GM21576 (cell line): ENCODE measurements at regions not wholly inside any gene's neighbourhood (a gene's known extent, or its start where the extent isn't known, plus 50 kb on each side); places are given as distances from the start of the nearest gene placed in this dataset.

Source experiments
- ATAC-seq: cut with Tn5 transposase; IDR thresholded peaks from one replicate; pipeline ENCODE4 v1.9.1; 2021; ENCODE audit warnings: mild to moderate bottlenecking, moderate library complexity; ENCODE audit not compliant: unreplicated experiment

DNA sequence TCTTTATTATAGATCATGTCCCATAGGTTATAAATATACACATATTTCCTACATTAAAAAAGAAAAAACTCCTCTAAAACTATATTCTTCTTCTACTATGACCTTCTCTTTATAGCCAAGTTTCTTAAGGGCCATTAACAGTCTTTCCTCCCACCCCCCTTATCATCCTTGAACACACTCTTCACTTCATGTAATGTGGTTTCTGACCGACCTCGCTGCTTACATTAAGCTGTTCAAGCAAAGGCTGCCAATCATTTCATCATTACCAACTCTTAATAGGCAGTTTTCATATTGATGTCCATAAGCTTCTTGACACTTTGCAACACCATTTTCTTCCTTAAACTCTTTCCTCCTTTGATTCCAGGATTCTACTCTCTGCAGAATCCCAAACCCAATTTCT lies 283.0 kb upstream of the PCSK5 start:
- no peak for ATAC-seq

DNA sequence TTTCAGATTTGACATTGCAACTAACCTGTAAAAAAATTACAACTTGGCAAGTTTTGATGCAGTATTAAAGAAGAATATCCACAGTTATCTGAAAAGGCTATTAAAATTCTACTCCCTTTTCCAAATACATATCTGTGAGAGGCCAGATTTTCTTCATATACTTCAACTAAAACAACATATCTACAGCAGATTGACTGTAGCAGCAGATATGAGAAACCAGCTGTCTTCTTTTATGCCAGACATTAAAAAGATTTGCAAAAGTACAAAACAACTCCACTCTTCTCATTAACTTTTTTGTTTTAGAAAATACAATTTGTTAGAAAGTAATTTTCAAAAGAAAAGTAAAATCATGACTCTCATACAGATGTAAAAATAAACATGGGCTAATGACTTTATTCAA lies 281.1 kb upstream of the PCSK5 start:
- ATAC-seq = no peak

DNA sequence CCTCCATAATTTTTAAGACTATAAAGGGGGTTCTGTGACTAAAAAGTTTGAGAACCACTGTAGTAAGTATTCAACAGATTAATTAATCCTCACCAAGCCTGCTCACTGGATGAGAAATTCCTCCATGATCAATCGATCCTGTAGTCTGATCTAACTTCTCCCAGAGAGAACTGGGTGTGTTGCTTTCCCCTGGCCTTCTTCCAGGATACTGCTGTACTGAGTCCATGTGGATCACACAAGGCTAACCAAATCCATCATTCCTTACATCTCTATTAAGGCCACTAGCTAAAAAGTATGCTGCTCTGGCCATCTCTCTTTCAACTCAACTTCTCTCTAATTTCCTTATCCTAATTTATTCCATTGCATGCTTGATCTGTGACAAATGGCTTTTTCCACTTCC lies 280.2 kb upstream of the PCSK5 start:
- ATAC-seq = no peak

DNA sequence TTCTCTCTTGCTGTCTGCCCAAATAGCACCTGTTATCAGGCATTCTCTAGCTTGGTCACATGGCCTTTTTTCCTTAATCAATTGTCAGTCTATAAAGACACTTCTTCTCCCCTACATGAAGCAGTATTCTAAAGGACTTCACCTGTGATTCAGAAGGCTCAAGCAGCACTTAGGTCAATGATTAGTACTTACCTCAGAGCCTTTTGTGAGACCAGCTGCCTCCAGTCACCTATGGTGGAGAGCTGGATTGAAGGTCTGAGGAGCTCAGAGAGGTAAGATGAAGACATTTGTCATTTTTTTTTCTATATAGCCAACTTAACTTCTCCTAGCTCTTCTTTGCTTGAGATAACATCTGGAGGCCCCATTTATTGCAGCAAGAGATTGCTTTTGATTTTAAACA lies 278.3 kb upstream of the PCSK5 start:
- ATAC-seq = no peak

DNA sequence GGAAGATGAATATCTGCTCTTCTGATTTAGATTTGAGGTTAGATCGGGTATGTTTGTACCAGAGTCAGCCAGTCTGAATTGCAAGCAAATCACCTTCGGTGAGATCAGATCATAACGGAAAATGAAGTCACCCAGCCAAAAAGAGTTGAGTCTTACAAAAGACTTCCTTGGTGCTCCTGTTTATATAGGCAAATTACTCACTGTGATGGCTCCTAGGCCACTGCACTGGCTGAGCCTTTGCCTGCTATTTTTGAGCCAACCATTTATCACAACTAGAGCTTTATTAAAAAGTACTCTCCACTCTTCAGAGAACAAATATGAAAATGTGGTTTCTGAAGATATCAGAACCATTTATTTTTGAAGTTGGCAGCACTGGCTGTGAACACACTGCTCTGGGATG lies 277.7 kb upstream of the PCSK5 start:
- ATAC-seq = no peak

DNA sequence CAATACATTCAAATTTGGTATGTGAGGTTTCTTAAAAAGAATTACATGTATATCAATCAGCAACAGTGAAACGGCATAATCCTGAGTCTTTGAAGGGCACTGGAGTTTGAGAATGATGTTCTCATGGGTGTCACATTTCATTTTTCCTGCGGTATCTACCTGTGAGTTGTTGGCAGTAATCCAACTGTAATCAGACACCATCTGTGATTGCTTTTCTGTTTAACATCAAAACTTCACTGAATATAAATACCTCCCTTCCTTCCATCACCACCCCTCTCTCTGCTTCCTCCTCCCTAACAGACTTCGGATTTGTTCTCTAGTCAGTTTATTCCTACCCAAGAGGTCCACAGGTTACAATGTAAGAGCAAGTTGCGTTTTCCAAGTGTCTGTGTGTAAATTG lies 275.2 kb upstream of the PCSK5 start:
- no peak for ATAC-seq

DNA sequence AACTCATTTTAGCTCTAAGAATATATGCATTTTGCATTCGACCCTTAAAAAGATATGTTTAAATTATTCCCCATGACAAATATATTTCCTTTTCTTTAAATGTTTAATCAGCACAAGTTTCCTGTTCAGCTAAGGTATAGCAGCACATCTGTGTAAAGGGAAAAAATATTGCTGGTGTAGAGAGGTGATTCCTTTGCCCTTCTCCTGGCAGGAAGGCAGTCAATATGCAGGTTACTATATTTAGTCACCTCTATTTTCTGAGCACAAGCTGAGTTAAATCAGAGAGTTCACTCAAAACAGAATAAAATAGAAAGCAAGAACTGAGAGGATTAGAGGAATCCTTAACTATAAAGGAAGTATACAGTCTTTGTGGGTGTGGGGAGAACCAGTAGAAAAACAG lies 274.4 kb upstream of the PCSK5 start:
- no peak for ATAC-seq

DNA sequence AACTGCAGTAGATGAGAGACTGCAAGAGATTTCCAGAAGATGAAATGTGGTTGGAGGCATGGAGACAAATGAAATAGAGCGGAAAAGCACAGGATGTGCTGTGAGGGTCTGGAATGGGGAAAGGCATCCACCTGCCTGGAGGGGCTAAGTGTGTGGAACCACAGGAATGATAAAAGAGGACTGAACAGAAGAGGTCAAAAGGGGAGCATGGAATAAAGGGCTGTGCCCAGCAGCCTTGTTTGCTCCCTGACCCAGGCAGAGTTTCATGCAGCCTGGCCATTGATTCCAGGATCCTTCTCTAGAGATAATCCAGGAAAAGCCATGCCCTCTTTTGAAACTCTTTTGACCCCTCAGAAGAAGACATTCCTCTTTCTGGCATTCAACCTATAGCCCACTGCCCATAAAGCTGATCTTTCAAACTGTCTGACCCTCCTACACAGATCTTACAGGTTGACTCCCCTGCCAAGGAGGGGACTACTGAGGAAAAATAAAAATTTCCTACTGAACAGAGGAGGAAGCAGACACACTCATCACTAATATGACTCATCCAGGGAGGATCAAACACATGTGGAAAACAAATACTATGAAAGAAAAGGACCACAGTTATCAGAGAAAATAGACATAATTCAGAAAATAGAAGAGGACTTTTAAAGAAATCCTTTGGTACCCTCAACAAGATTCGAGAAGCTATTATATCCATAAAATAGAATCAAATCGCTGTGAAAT lies 273.5 kb upstream of the PCSK5 start:
- no peak for ATAC-seq

DNA sequence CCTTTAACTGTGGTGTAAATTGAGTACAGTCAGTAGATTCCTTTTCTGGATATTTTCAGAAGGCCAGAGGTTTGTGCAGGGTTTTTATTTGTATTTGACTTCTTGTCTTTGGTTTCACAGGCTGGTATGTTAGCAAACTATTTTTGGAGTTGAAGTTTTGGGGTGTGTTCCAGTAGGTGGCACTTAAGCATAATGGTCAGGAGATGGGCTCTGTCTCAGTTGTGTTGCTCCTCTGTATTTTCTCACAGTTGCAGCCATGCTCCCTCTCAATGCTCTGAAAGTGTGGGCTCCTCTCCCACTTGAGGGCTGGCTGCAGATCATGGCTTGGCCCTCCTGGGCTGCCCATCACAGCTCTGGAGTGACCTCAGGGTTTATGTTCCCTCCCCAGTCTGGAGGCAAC lies 267.0 kb upstream of the PCSK5 start:
- ATAC-seq = no peak

DNA sequence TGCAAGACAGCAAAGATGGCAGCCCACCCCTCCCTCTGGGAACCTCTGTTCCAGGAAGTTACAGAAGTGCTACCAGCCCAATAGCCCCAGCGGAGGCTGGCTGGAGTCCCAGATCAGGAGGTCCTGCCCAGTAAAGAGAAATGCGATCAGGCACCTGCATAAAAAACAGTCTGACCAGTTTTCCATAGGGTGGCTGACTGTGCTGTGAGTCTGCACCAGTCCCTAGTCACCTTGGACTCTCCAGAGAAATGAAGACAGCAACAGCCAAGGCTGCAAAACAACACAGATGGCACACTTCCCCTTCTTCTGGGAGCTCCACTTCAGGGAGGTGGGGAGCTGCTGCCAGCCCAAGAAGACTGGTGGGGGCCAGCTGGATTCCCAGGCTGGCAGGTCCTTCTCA lies 265.5 kb upstream of the PCSK5 start:
- ATAC-seq = no peak

DNA sequence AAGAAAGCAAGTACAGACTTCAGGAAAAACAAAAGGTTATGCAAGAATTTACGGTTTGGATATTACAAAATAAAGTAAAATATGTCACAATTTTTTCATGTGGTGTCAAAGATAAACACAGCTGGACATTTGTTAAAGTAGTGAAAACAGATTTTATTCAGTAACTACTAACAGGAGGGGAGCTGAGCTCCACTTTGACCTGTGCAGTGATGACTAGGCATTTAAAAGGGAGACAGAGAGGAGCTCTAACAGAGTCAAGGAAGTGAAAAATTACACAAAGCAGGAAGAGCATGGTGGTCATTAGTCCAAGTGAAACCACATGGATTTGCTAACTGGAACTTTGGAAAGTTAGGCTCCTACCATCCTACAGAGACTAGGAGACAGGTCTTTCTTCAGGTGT lies 263.6 kb upstream of the PCSK5 start:
- no peak for ATAC-seq

DNA sequence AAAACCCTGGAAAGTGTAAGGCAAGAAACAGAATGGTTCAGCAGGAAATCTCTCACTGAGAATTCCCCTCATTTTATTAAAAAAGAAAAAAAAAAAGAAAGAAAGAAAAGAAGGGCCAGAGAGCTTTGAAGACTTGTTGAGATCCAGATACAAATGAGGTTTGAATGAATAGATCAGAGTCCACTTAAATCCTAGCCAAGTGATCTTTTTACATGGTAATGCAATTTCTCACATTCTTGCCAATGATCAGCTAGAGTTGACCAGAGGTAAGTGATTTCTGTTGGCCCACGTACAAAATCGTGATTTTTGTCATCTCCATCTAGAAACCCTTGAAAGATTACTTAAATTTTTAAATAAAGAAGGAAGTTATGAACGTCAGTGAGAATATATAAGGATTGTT lies 261.5 kb upstream of the PCSK5 start:
- ATAC-seq = no peak

DNA sequence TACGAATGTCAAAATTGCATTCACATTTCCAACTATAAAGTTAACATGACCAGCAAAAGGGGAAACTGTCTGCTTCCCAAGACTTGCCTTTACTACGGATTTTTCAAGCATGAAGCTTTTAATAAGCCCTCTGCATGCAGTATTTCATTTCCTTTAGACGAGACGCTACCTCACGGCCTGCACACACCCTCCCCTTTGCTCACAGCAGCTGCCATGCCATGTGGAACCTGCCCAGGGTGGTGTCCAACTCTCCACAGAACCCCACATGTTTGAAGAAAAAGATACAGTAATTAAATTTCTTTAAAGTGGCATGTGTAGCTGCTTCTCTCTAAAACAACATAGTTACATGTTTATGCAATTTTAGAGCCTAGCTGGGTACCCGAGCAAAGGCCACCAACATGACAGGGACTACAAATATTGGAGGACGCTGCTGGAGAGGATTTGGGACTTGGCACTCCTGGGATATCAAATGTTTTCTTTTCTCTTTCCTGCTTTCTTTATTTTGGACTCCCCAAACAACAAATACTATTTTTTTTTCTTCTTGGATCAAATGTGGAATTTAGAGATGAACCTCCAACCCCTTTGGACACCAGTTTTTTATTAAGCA lies 256.9 kb upstream of the PCSK5 start:
- no peak for ATAC-seq

DNA sequence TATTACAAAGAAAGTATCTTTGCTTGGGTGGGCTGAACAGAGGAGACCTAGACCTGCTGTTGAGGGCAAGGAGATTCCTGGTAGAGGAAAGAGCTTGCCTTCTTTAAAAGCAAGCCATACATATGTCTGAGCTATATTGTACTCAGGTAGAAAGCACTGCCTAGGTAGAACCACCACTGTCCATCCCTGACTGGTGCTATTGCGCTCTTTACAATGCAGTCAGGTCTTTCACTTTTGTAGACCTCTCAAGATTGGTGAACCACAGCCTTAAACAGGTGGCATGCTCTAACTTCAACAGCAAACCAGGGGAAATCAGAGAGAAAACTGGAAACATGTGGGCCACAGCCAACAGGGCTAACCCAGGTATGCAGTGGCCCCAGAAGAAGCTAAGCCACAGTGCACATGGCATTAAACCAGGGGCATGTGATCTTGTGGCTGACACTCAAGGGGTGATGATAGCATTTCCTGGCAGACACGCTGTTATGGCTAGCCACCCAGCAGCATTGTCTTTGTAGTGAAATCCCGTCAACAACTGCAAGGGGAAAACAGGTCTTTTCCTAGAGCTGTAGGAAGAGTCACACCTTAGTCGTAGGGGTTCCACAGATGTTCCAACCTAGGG lies 253.9 kb upstream of the PCSK5 start:
- no peak for ATAC-seq

DNA sequence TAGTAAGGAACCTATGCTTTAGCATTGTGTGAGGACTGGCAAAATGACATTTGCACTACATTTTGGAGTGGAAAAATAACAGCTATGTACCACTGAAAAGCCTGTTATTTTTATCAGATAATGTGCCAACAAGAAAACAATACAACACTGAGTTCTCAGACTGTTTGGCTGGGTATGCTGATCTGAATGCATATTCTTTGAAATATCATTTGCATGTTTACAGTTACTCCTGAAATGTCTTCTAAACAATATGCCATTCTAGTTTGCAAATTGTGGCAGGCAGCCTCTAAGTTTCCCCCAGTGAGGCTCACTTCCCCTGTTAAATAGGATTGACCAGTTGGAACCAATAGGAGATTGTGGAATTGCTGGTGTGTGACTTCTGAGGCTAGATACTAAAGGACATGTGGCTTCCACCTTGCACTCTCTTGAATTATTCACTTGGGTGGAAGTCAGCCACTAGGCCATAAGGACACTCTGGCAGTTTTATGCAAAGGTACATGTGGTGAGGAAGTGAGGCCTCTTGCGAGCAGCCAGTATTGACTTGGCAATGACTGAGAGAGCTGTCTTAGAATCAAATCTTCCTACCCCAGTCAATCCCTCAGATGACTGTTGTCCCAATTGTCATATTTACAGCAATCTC lies 250.4 kb upstream of the PCSK5 start:
- ATAC-seq = no peak

DNA sequence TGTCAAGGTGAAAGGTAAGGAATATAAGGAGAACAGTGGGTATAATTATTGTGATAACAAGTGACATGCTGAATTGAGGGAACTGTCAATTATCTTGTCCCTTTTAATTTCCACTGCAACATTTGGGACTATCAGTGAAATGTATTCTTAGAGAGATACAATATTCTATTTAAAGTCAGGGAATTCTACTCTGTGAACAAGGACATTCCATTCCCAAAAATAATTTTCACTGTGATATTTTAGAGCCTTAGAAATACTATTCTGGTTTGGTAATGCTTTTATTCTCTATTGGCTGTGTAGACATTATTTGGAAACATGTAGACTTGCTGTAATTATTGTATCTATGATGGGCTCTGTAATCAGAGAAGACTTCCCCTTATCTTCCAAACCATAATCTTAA lies 248.0 kb upstream of the PCSK5 start:
- no peak for ATAC-seq

DNA sequence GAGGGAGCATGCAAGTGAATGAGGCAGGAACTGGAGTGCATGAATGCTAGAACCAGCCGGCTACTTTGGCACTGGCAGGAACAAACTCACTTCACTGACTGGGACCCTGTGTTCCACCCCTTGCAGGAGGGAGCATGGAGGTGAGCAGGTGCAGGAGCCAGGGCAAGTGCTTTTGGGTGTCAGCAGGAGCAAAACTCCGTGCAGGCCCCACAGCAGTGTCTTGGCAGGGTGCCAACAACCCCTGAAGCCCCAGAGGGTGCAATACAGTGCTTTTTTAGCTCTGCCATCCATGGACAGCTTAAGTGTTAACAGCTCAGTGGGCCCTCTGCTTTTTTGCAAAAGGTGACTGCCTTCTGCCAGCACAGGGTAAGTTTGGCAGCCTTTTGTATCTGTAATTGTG lies 245.8 kb upstream of the PCSK5 start:
- ATAC-seq = no peak

DNA sequence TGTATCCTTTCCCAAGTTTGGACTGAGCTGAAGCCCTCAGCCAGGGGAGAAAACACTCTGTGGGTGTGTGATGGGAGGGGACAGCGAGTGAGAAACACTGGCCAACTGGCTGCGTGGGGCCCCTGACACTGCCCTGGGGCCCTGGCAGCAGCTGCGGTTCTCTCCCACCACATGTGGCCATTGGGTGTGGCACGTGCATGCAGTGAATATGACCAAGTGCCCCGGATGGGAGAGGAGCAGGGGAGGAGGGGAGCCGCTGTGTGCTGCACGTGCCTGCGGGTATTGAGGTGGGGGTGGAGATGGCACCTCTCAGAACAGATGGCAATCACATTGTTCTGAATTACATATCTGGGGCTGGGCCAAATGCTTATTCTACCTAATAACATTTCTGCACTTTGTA lies 242.4 kb upstream of the PCSK5 start:
- no peak for ATAC-seq

DNA sequence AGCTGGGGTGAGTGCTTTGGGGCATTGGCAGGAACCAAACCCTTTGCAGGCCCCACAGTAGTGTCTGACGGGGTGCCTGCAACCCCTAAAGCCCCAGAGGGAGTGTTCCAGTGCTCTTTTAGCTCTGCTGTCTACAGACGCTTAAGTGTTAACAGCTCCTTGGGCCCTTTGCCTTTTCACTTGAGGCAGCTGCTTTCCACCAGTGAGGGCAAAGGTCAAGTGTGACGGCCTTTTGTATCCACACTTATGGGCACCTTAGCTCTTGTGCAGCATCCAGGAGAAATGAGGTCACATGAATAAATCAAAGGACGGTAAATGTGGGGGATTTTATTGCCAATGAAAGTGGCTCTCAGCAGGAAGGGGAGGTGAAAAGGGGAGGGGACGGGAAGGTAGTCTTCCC lies 241.4 kb upstream of the PCSK5 start:
- ATAC-seq = no peak

DNA sequence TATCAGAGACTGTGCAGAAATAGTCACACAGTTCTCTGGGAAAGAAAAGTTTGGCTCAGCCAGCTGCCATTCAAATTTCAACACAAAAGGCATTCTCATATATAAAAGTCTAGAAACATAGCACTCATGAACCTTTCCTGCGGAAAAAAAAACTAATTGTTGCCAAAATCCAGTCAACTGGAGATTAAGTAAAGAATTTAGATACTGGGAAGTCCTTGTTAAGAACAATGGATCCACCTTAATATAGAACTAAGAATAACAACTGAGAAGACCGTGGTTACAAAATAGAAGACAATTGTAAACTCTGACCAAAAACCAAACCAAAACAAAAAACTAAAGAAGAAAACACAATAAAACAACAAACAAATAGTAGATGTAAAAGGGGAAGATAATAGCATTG lies 238.8 kb upstream of the PCSK5 start:
- ATAC-seq = no peak

DNA sequence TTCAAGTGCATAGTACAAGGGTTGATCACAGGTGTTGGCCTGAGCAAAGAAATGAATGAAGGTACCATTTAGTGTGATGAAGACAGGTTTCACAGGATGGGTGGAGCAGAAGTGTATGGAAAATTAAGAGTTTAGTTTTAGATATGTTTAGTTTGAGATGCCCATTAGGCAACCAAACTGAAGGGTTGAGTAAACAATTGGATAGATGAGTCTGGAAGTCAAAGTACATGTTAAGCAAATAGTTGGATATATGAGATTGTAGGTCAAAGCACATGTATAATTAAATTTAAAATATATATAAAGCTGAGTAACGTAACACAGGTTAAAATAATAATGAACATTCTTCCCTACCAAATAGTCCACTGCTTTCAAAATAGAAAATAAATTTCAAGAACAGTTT lies 237.1 kb upstream of the PCSK5 start:
- ATAC-seq = no peak

DNA sequence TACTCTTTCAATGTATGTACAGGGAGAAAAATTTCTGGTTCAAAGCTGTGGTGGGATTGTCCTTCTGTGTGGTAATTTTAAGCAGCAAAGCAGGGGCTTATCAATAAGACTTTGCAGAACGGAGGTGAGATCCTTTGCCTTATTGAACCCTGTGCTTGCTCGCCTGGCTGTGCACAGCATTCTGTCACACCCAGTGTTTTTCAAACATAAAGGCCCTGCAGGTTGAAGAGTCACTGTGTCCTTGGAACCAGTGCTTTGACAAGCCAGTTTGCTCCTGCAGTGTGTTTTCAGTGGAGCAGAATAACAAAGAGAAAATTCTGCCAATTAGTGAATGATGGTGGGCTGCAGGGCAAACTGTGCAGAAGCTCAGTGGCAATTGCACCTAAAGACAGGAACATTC lies 236.7 kb upstream of the PCSK5 start:
- no peak for ATAC-seq
